IgD-negative memory B cell (primary cell): ENCODE measurements at regions not wholly inside any gene's neighbourhood (a gene's known extent, or its start where the extent isn't known, plus 50 kb on each side); places are given as distances from the start of the nearest gene placed in this dataset.

Source experiments
- H3K27ac Mint-ChIP-seq, 3 donors: one replicate each; pipeline ENCODE4 v1.8.0; 2020 to 2022; ENCODE audit warnings: mild to moderate bottlenecking in 3 of 3, mixed read lengths in 3 of 3, moderate library complexity in 1 of 3
- H3K27me3 Mint-ChIP-seq: one replicate; pipeline ENCODE4 v1.8.0; 2021; ENCODE audit warnings: mixed read lengths
- H3K36me3 Mint-ChIP-seq: one replicate; pipeline ENCODE4 v1.8.0; 2020; ENCODE audit warnings: mild to moderate bottlenecking, mixed read lengths
- H3K4me1 Mint-ChIP-seq, 3 donors: one replicate each; pipeline ENCODE4 v1.8.0; 2020 to 2022; ENCODE audit warnings: mixed read lengths in 3 of 3, mild to moderate bottlenecking in 1 of 3
- H3K4me3 Mint-ChIP-seq, 4 donors: one replicate each; pipeline ENCODE4 v1.8.0; 2020 to 2022; ENCODE audit warnings: mild to moderate bottlenecking in 4 of 4, mixed read lengths in 4 of 4, moderate library complexity in 3 of 4
- H3K9me3 Mint-ChIP-seq, 3 donors: one replicate each; pipeline ENCODE4 v1.8.0; 2020 to 2021; ENCODE audit warnings: mixed read lengths in 3 of 3, mild to moderate bottlenecking in 1 of 3

GRCh38 chr5:6066016-6066415 lies 312.3 kb downstream of the MED10 start:
- H3K4me1 Mint-ChIP-seq: no peaks in the 10 kb centered on the region
- H3K36me3 Mint-ChIP-seq: peaks cover 2% of the 10 kb centered on the region
- peaks cover 2% of the 10 kb centered on the region for H3K27me3 Mint-ChIP-seq
- H3K4me3 Mint-ChIP-seq: no peak overlapping the region
- H3K27ac Mint-ChIP-seq: no peak overlapping the region
- no peaks in the 10 kb centered on the region for H3K9me3 Mint-ChIP-seq

DNA sequence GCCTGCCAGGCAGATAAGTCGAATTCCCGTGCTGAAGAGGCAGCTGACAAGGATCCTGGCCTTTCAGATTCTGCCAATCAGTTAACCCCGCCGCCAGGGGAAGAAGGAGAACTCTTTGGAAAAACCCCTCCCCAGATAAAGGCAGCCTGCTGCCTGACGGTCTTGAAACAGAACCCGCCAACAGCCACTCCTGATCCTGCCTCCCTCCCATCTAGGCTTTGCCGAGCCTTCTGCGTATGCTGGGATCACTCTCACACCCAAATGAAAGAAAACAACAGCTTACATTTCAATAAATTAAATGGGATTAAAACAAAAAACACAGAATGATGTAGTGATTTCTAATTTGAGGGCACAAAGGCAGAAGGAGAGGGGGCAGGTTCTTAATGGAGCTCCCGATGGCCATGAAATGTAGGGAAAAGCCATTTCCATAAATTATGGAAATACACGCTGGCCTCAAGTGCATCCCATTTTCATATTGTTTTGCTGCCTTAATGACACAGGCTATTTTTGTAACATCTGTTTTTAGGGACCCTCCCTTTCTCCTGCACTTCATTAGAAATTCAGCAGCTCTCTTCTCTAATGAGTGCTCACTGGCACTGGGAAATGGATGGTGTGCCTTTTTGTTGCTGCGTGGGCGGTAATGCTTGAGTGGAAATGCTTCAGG lies 319.1 kb downstream of the MED10 start:
- Mint-ChIP-seq H3K4me1 (no peaks in the 10 kb centered on the region), H3K9me3 (no peaks in the 10 kb centered on the region), H3K36me3 (peaks cover under 1% of the 10 kb centered on the region), H3K4me3 (no peak overlapping the region), H3K27me3 (peaks cover 3% of the 10 kb centered on the region), H3K27ac (no peak overlapping the region)

DNA sequence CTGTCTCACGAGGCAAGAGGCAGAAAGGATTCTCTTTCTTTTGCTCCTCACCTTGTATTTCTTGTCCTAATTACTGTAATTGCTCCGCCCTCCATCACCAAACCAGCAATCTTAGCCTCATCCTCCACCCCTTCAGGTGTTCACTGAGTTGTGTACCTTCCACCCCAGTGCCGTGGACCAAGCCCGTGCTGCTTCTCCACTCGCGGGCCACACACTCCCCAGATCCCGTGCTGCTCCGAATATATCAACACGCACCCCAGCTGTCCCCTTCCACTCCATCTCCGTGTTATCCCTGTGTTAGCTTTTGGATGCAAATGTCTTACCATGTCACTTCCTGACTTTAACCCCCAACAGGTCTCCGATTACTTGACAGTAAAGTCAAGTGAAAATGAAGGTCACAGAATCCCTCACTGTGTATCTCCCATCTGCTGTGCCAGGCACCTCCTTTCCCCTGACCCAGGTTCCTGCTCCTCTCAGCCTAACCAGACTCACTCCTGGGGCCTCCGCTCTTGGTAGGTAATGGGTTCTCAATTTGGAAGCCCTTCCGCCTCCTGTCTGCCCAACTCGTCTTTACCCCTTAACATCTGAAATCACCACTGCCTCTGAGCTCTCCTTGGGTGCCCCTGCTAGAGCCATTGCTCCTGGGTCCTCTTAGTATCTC lies 320.2 kb downstream of the MED10 start:
- Mint-ChIP-seq H3K36me3 (no peaks in the 10 kb centered on the region), H3K27ac (no peak overlapping the region), H3K27me3 (peaks cover 3% of the 10 kb centered on the region), H3K4me3 (no peak overlapping the region), H3K9me3 (no peaks in the 10 kb centered on the region), H3K4me1 (no peaks in the 10 kb centered on the region)

GRCh38 chr5:6056280-6056679 lies 322.1 kb downstream of the MED10 start:
- peaks cover 2% of the 10 kb centered on the region for H3K27me3 Mint-ChIP-seq
- no peaks in the 10 kb centered on the region for H3K36me3 Mint-ChIP-seq
- no peak overlapping the region for H3K27ac Mint-ChIP-seq
- no peak overlapping the region for H3K4me3 Mint-ChIP-seq
- peaks cover 0 to 3% (median 0%) of the 10 kb centered on the region in 3 donors for H3K9me3 Mint-ChIP-seq
- no peaks in the 10 kb centered on the region for H3K4me1 Mint-ChIP-seq

DNA sequence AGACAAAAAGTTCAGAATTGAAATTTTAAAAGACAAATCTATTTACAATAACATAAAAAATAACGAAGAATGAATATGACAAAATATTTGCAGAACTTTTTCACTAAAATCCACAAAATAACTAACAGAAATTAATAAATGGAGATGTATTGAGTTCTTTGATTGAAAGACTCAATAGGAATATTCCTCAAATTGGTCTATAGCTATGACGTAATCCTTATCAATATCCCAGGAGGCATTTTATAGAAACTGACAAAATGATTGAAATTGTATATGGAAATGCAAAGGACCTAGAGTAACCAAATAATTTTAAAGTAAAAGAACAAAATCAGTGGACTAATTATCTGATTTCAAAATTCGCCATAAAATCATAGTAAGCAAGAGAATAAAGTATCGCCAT lies 328.7 kb downstream of the MED10 start:
- Mint-ChIP-seq H3K27me3 (peaks cover 9% of the 10 kb centered on the region), H3K36me3 (no peaks in the 10 kb centered on the region), H3K27ac (peak overlapping the region in 1 of 3 donors; percentile 34), H3K9me3 (peaks cover 0 to 5% (median 3%) of the 10 kb centered on the region in 3 donors), H3K4me1 (no peaks in the 10 kb centered on the region), H3K4me3 (no peak overlapping the region)

GRCh38 chr5:6048746-6049145 lies 329.6 kb downstream of the MED10 start:
- no peaks in the 10 kb centered on the region for H3K4me1 Mint-ChIP-seq
- H3K9me3 Mint-ChIP-seq: peaks cover 0 to 5% (median 3%) of the 10 kb centered on the region in 3 donors
- H3K4me3 Mint-ChIP-seq: no peak overlapping the region
- H3K27ac Mint-ChIP-seq: no peak overlapping the region
- H3K36me3 Mint-ChIP-seq: no peaks in the 10 kb centered on the region
- peaks cover 8% of the 10 kb centered on the region for H3K27me3 Mint-ChIP-seq

DNA sequence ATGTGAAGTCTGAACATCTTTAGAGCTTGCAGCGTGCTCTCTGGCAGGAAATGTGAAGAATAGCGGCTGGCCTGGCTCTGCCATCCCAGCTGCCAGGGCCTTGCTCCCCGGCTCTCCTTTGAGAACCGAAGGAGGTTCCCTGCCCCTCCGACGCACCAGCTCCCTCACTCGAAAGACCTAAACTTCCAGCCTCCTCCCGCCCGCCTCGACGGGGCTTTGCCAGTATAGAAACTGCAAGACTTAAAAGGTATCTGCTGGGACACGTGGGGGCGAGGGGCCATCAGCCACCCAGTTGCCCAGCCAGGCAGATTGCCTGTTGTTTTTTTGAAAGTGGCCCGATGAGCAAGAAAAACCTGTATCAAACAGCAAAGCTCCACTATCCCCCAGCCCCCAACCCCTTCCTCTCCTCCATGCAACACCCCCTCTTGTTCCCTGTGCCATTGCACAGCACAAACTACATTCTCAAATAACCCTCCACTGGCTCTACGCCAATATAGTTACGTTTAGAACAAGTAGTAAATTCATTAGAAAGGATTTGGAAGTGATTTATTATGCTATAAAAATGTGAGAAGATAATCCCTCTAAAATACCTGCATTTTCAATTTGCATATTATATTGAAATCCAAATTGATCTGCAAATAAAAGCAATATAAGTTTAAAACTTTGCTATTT lies 331.9 kb downstream of the MED10 start:
- Mint-ChIP-seq H3K9me3 (peaks cover 0 to 5% (median 0%) of the 10 kb centered on the region in 3 donors), H3K4me1 (no peaks in the 10 kb centered on the region), H3K27ac (no peak overlapping the region), H3K36me3 (no peaks in the 10 kb centered on the region), H3K27me3 (peaks cover 9% of the 10 kb centered on the region), H3K4me3 (no peak overlapping the region)

- no peaks in the 10 kb centered on the region for H3K9me3 Mint-ChIP-seq
- H3K4me1 Mint-ChIP-seq: no peaks in the 10 kb centered on the region
- H3K27me3 Mint-ChIP-seq: peaks cover 9% of the 10 kb centered on the region
- H3K4me3 Mint-ChIP-seq: no peak overlapping the region
- no peaks in the 10 kb centered on the region for H3K36me3 Mint-ChIP-seq
- peak overlapping the region in 1 of 3 donors; percentile 35 for H3K27ac Mint-ChIP-seq
These were observed 334.6 kb downstream of the MED10 start for GRCh38 chr5:6043491-6044310.

GRCh38 chr5:6041977-6042550 lies 336.3 kb downstream of the MED10 start:
- Mint-ChIP-seq H3K9me3 (peaks cover 0 to 1% (median 0%) of the 10 kb centered on the region in 3 donors), H3K36me3 (no peaks in the 10 kb centered on the region), H3K4me1 (no peaks in the 10 kb centered on the region), H3K27ac (no peak overlapping the region), H3K4me3 (no peak overlapping the region), H3K27me3 (peaks cover 9% of the 10 kb centered on the region)

- Mint-ChIP-seq H3K4me3 (no peak overlapping the region), H3K36me3 (no peaks in the 10 kb centered on the region), H3K27ac (no peak overlapping the region), H3K9me3 (peaks cover 0 to 1% (median 0%) of the 10 kb centered on the region in 3 donors), H3K4me1 (no peaks in the 10 kb centered on the region), H3K27me3 (peaks cover 4% of the 10 kb centered on the region)
These were observed 339.2 kb downstream of the MED10 start for GRCh38 chr5:6039111-6039510.

- peaks cover 2% of the 10 kb centered on the region for H3K27me3 Mint-ChIP-seq
- H3K27ac Mint-ChIP-seq: no peak overlapping the region
- H3K36me3 Mint-ChIP-seq: no peaks in the 10 kb centered on the region
- H3K9me3 Mint-ChIP-seq: peaks cover 0 to 1% (median 0%) of the 10 kb centered on the region in 3 donors
- no peak overlapping the region for H3K4me3 Mint-ChIP-seq
- H3K4me1 Mint-ChIP-seq: no peaks in the 10 kb centered on the region
These were observed 342.3 kb downstream of the MED10 start for GRCh38 chr5:6036006-6036405.

DNA sequence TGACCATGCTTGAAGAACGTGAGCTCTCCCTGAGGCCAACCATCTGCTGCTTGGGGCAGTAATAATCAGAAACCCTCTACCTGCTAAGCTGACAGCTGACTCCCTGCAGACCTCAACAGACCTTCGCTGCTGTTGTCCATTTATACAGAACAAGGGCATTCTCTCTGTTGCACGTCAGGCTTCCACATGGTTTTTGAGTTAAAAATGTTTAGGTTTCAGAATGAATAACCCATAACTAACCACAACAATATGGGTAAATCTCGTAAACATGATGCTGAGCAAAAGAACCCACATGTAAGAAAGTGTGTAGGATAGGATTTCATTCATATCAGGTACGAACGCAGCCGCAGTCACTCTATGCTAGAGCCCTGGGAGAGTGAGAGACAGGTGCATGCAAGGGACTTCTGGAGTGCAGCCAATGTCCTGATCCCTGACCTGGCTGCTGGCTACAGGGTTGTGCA lies 348.5 kb downstream of the MED10 start:
- Mint-ChIP-seq H3K36me3 (no peaks in the 10 kb centered on the region), H3K9me3 (no peaks in the 10 kb centered on the region), H3K4me3 (no peak overlapping the region), H3K4me1 (no peaks in the 10 kb centered on the region), H3K27ac (no peak overlapping the region), H3K27me3 (peaks cover 2% of the 10 kb centered on the region)

- Mint-ChIP-seq H3K36me3 (no peaks in the 10 kb centered on the region), H3K4me3 (no peak overlapping the region), H3K4me1 (no peaks in the 10 kb centered on the region), H3K27me3 (peaks cover 2% of the 10 kb centered on the region), H3K9me3 (peaks cover 0 to 3% (median 0%) of the 10 kb centered on the region in 3 donors), H3K27ac (no peak overlapping the region)
These were observed 351.5 kb downstream of the MED10 start for GRCh38 chr5:6026766-6027406.

DNA sequence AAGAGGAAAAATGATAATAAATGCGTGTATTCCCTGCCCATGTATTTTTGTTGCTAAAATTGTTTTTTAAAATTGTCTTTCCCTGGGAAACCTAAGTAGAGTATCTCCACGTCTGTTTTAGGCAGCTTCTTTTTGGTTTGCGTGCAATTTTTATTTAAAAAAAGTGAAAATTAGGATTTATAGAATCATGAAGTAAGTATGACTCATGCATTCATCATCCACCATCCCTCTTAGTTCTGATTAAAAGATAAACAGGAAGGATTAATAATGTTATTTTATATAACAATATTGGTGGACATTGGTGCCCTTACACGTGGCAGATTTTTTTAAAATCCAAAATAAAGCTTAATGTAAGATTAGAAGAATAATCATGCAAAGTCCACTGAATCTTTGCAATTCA lies 358.7 kb downstream of the MED10 start:
- Mint-ChIP-seq H3K27ac (no peak overlapping the region), H3K4me1 (no peaks in the 10 kb centered on the region), H3K36me3 (no peaks in the 10 kb centered on the region), H3K4me3 (no peak overlapping the region), H3K27me3 (no peaks in the 10 kb centered on the region), H3K9me3 (peaks cover 0 to 3% (median 0%) of the 10 kb centered on the region in 3 donors)
